Astrocyte of the hippocampus (primary cell): ENCODE measurements at regions not wholly inside any gene's neighbourhood (a gene's known extent, or its start where the extent isn't known, plus 50 kb on each side); places are given as distances from the start of the nearest gene placed in this dataset.

Source experiments
- DNase-seq: peaks from one replicate; pipeline ENCODE4 v3.0.0; 2011; ENCODE audit warnings: low read depth, low spot score

- peak; percentile 4 for DNase-seq
Measured at GRCh38 chr3:168517249-168518071, 421.7 kb upstream of the GOLIM4 start.

GRCh38 chr3:168514252-168514651, 418.5 kb upstream of the GOLIM4 start:
- no peak for DNase-seq

- DNase-seq = peak; percentile 7
Measured at GRCh38 chr3:168512802-168513201, 417.1 kb upstream of the GOLIM4 start.

- DNase-seq = peak; percentile 43
Measured at GRCh38 chr3:168511428-168512014, 415.8 kb upstream of the GOLIM4 start.

GRCh38 chr3:168506589-168506988, 410.9 kb upstream of the GOLIM4 start:
- DNase-seq = no peak

GRCh38 chr3:168501570-168501969, 405.8 kb upstream of the GOLIM4 start:
- DNase-seq = no peak

GRCh38 chr3:168498194-168498593, 402.5 kb upstream of the GOLIM4 start:
- no peak for DNase-seq

GRCh38 chr3:168497741-168498140, 402.0 kb upstream of the GOLIM4 start:
- no peak for DNase-seq

- no peak for DNase-seq
Measured at GRCh38 chr3:168497183-168497582, 401.5 kb upstream of the GOLIM4 start.

- no peak for DNase-seq
Measured at GRCh38 chr3:168495932-168496331, 400.2 kb upstream of the GOLIM4 start.

- DNase-seq = no peak
Measured at GRCh38 chr3:168495270-168495669, 399.5 kb upstream of the GOLIM4 start.

- no peak for DNase-seq
Measured at GRCh38 chr3:168493412-168494205, 397.9 kb upstream of the GOLIM4 start.

GRCh38 chr3:168490981-168491380, 395.3 kb upstream of the GOLIM4 start:
- no peak for DNase-seq

- no peak for DNase-seq
Measured at GRCh38 chr3:168489301-168489700, 393.6 kb upstream of the GOLIM4 start.

- no peak for DNase-seq
Measured at GRCh38 chr3:168485936-168486335, 390.2 kb upstream of the GOLIM4 start.

GRCh38 chr3:168476360-168476980, 380.7 kb upstream of the GOLIM4 start:
- no peak for DNase-seq

- DNase-seq = no peak
Measured at GRCh38 chr3:168475704-168476103, 380.0 kb upstream of the GOLIM4 start.

- no peak for DNase-seq
Measured at GRCh38 chr3:168473334-168473890, 377.7 kb upstream of the GOLIM4 start.

- DNase-seq = peak; percentile 6
Measured at GRCh38 chr3:168472783-168473182, 377.1 kb upstream of the GOLIM4 start.

GRCh38 chr3:168470380-168470779, 374.7 kb upstream of the GOLIM4 start:
- no peak for DNase-seq

- DNase-seq = no peak
Measured at GRCh38 chr3:168469436-168469835, 373.7 kb upstream of the GOLIM4 start.
